HS-27A (cell line): ENCODE measurements at regions not wholly inside any gene's neighbourhood (a gene's known extent, or its start where the extent isn't known, plus 50 kb on each side); places are given as distances from the start of the nearest gene placed in this dataset.

Experiments used
- DNase-seq: peaks from one replicate; pipeline ENCODE4 v3.0.0-alpha.2; 2012; ENCODE audit warnings: low read depth, missing footprints

- no peak for DNase-seq
Observed at GRCh38 chr6:126747728-126748540, 370.5 kb upstream of the RSPO3 start.

GRCh38 chr6:126753606-126754005 is 364.9 kb upstream of the RSPO3 start:
- no peak for DNase-seq

GRCh38 chr6:126761854-126762253 is 356.6 kb upstream of the RSPO3 start:
- no peak for DNase-seq

- no peak for DNase-seq
Observed at GRCh38 chr6:126764104-126764503, 354.4 kb upstream of the RSPO3 start.

- DNase-seq = no peak
Observed at GRCh38 chr6:126764671-126765070, 353.8 kb upstream of the RSPO3 start.

GRCh38 chr6:126766820-126767219 is 351.7 kb upstream of the RSPO3 start:
- DNase-seq = no peak

GRCh38 chr6:126767711-126768110 is 350.8 kb upstream of the RSPO3 start:
- DNase-seq = no peak

- no peak for DNase-seq
Observed at GRCh38 chr6:126770176-126770575, 348.3 kb upstream of the RSPO3 start.

GRCh38 chr6:126773112-126773805 is 345.2 kb upstream of the RSPO3 start:
- DNase-seq = no peak

- no peak for DNase-seq
Observed at GRCh38 chr6:126779331-126779730, 339.1 kb upstream of the RSPO3 start.

- DNase-seq = no peak
Observed at GRCh38 chr6:126781582-126781981, 336.9 kb upstream of the RSPO3 start.

- DNase-seq = no peak
Observed at GRCh38 chr6:126784161-126784790, 334.2 kb upstream of the RSPO3 start.

- DNase-seq = no peak
Observed at GRCh38 chr6:126786262-126786661, 332.2 kb upstream of the RSPO3 start.

- no peak for DNase-seq
Observed at GRCh38 chr6:126787635-126788034, 330.8 kb upstream of the RSPO3 start.

GRCh38 chr6:126788861-126789365 is 329.6 kb upstream of the RSPO3 start:
- DNase-seq = no peak

GRCh38 chr6:126792340-126793085 is 326.0 kb upstream of the RSPO3 start:
- no peak for DNase-seq

GRCh38 chr6:126795161-126795560 is 323.3 kb upstream of the RSPO3 start:
- DNase-seq = no peak

GRCh38 chr6:126797981-126798380 is 320.5 kb upstream of the RSPO3 start:
- no peak for DNase-seq

GRCh38 chr6:126803769-126804168 is 314.7 kb upstream of the RSPO3 start:
- DNase-seq = no peak

GRCh38 chr6:126804332-126805064 is 314.0 kb upstream of the RSPO3 start:
- no peak for DNase-seq

GRCh38 chr6:126805861-126806260 is 312.6 kb upstream of the RSPO3 start:
- no peak for DNase-seq
